GM19395 (cell line): ENCODE measurements at regions not wholly inside any gene's neighbourhood (a gene's known extent, or its start where the extent isn't known, plus 50 kb on each side); places are given as distances from the start of the nearest gene placed in this dataset.
A peak's percentile ranks its signal among the peaks of the same experiment; 100 is the strongest.
"Not testable (repeated sequence)": the region's sequence is repeated elsewhere in the genome, so short reads cannot be mapped to it uniquely, and the experiment has no call there.

Source experiments
- ATAC-seq: cut with Tn5 transposase; IDR thresholded peaks from one replicate; pipeline ENCODE4 v1.9.1; 2021; ENCODE audit warnings: mild to moderate bottlenecking, moderate library complexity; ENCODE audit not compliant: unreplicated experiment

DNA sequence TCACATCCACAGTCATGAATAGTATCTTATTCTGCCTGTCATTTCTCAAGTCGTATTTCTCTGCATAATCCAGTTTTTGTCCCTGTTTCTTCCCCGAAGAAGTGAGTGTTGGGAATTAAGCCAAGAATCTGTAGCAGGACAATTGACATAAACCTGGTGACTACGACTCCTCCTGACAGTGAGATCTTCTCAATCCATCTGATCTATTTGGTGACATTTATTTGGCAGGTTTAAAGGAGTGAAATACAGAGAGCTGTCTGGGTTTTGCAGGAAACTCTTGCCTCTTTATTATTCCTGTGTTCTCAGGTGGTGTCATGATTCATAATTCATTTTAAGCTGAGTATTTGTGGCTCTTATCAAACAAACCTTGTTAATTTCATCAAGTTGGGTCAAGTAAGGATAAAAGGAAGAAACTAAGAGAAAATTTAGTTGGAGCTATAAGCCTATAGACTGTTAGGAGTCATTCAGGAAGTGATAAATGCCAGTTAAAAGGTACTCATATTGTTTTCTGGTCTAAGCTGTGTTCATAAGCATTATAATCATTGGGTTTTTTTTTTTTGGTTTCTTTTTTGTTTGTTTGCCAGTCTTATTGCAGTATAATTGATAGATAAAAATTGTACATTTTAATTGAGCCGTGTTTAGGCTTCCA, 95.9 kb upstream of the PCSK1 start:
- ATAC-seq = no peak

DNA sequence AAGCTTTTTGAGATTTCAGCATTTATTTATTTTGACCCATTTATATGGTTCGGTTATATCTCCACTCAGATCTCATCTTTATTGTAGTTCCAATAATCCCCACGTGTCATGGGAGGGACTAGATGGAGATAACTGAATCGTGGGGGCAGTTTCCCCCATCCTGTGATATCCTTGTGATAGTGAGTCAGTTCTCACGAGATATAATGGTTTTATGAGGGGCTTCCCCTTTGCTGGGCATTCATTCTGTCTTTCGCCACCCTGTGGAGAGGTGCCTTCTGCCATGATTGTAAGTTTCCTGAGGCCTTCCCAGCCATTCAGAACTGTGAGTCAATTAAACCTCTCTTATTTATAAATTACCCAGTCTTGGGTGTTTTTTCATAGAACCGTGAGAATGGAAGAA, 96.5 kb upstream of the PCSK1 start:
- no peak for ATAC-seq

DNA sequence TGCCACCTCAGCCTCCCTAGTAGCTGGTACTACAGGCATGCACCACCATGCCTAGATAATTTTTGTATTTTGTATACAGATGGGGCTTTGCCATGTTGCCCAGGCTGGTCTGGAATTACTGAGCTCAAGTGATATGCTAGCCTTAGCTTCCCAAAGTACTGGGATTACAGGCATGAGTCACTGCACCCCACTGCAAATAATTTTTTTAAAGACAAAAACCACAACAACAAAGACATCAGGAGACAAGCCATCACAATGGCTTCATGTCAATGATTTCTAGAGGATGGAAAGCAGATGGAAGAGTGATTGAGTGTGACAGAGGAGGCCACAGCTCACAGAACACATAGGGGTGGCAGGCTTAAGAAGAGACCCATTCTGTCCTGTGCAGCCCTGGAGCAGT, 97.9 kb upstream of the PCSK1 start:
- no peak for ATAC-seq

DNA sequence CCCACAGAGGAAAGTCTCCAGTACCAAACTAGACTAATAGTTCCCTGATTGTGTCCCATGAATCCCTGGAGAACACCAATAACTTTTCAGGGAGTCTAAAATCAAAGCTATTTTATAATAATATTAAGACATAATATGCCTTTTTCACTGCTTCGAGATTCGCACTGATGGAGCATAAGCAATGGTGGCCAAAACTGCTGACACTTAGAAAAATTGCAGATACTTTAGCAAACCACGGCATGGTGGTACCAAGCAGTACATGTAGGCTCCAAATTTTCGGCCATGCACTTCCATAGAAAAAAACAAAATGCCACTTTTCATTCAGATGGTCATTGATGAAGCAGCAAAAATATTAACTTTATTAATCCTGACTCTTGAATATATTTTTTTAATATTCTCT, 100.3 kb upstream of the PCSK1 start:
- no peak for ATAC-seq

DNA sequence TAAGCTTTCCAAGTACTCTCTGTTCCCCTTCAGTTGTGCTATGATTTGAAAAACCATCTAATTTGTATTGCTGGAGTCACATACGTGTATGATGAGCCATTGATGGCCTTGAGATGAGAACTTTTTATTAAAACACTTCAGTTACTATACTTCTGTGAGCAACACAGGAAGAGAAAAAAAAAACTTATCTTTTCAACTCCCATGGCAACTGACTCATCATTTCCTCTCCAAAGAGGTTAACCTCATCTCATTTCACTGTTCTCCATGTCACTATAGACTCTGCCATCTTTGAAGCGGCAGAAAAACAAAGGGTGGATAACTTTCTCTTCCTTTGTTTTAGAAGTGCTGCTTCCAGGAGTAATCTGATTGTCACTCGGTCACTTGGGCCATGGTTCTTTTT, 104.3 kb upstream of the PCSK1 start:
- ATAC-seq = no peak

DNA sequence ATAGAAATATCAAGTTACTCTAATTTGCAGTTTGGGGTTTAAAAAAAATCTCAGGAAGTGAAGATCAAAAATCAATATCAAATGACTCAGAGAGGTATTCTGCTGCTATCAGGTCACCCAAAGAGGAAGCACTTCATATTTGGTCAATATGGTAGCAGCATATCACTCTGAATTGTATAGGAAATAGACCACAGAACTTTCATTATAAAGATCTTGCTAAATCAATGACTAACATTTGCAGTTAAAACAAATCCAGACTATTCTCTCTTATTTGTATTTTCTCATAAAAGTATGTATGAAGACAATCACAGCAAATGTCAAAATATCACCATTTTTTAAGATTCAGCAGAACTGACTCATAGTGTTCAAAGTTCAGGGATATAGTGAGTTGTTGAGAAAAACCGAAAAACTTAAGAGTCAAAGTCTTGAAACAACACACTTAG, 105.8 kb upstream of the PCSK1 start:
- ATAC-seq = no peak

DNA sequence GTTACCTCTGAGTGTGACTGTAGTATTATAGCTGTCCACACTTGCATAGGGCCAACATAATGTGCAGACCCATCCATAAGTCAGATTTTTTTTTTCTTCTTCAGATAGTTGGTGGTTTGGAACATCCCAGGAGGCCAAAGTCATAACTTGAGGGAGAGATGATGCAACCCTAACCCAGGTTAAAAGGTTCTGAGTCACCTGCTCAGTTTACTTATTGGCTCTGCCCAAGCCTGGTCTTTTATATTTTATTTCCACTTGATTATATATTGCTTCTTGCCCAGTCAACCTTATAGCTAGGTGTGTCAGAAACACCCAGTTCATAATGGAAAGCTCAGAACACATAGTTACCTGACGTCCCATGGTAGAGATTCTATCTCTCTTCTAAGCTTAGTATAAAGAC, 113.1 kb upstream of the PCSK1 start:
- no peak for ATAC-seq

DNA sequence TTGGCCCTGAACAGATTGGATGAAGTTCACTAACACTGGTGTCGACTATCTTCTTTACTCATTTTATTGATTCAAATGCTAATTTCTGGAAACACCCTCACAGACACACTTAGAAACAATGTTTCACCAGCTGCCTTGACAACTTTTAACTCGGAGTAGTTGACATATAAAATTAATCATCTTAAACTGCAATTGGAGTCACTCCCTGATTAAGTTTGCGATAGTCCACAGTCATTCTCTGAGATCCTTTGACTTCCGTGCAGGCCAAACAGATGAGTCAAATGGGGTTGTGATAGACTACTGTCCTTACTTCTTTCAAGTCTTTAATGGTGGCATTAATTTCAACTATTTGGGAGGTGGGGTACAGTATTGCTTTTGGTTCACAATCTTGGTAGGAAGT, 114.4 kb upstream of the PCSK1 start:
- ATAC-seq = no peak

DNA sequence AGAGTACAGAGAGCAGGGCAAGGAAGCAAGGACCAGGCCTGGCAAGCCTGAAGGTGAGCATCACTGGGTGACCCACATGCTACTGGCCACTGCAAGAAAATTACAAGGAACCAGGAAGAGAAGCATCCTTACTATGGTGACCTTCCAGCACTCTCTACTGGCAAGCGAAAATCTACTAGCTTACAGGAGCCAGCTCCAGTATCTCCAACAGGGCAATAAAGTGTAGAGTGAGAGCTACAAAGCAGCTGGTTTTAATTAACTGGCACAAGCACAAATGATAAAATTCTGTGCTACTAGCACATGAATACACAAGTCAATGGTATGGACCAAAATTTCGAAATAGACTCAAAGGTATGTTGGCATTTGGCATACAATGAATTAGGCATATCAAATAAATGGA, 113.3 kb upstream of the CAST start:
- ATAC-seq = no peak

DNA sequence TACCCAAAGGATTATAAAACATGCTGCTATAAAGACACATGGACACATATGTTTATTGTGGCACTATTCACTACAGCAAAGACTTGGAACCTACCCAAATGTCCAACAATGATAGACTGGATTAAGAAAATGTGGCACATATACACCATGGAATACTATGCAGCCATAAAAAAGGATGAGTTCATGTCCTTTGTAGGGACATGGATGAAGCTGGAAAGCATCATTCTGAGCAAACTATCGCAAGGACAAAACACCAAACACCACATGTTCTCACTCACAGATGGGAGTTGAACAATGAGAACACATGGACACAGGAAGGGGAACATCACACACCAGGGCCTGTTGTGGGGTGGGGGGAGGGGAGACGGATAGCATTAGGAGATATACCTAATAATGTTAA, 101.3 kb upstream of the CAST start:
- ATAC-seq = not testable (repeated sequence)

DNA sequence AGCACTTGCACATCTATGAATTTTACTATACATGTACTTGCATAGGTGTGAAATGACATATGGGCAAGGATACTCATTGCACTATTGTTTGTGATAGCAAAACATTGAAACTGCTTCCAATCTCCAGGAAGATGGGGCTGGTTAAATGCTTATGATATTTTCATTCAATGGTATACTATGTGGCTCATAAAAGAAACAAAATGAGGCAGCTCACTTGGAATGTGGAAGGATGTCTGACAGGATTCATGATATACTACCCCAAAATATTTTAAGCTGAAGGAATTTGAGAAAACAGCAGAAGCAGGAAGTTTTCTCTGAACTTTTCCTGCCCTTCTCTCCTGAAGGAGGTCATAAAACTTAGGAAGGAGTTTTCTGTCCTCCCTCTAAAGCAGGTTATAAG, 99.6 kb upstream of the CAST start:
- ATAC-seq = no peak

DNA sequence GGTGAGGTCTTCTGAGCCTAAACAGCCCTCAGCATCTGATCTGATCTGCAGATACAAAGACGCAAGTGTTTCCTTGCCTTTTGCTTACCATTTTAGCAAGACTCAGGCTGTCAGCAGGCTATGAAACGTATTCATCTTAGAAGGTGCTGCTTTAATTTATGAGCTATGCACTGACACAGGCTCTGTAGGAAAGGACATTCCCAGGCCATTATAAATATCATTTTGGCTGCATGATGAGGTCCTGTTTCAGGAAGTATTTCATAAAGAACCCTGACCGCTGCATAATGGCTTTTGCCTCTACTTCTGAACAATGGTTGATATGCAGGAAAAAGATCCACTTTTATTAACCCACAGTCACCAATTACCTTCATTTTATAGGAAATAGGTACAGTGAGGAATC, 98.4 kb upstream of the CAST start:
- no peak for ATAC-seq

DNA sequence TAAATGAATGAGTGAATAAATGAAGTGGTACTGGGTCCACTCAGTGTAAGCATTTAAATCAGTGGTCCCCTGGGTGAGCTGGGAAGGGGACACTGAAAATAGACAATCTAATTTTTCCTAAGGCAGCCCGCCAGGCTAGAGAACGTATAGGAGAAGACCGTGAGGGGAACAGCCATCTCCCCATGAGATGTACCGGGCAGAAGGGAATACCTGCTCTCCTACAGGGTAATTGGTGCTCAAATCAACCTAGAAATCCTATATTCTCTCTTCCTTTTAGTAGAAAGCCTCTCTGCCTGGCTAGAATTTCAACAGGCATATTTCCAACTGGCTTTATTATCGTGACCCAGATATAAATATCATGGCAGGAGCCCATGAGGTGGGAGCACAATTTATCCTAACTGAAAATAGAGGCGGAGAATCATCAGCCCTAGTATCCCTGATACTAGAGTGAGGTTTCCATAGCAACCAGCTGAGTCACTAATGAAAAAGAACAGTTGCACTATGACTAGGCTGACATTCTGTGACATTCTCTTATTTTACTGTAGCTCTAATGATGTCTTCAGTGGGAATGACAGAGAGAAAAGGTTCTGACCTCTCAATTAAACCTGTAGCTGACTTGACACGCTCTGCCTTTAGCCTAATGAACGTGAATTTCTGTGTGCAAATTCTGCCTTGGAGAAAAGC, 96.5 kb upstream of the CAST start:
- peak; percentile 81 for ATAC-seq

DNA sequence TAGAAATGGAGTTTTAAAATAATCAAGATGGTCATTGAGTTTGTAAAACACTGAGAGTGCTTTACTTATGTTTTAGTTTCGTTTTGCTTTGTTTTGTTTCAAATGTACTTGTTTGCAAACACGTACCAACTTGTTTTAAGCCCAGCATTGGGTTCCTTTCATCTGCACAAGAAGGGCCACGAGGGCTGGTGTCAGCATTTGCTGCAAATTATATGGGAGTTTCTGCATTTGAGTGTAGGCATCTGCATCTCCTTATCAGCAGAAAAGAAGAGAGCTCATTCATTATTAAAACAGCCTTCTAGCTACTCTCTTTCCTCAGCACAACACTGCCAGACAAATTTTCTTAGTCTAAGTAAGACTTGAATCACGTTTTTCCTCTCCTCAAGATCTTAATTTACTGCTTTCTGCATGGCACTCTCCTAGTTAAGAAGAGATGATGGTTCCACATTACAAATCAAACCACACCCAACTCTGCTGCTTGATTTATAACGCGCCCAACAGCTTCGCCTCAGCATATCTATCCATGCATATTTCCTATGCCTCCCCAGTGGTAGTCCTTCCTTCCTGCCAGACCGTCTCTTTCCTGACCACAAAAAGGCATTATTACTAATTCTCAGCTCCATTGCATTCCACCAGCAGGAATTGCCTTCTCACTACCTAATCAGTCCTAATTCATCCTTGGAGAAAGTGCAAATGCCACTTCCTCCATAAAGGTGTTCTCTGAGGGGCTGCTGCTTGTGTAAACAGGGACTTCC, 95.2 kb upstream of the CAST start:
- ATAC-seq = peak; percentile 56

DNA sequence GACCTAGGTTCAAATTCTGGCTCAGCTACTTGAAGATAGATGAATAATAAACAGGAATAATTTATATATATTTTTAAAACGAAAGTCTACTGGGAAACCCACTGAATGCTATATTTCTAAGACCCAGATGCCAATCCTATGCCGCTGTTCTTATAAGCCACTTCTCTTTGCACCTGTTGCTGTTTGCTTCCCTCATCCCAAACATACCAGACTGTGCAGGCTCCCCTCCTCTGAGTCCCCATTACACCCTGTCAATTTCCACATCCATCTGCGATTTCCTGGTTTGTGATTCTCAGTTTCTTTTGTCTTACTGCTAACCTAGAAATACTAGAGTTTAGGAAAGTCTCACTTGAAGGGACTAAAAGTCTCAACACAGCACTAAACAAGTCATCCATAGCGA, 92.8 kb upstream of the CAST start:
- no peak for ATAC-seq

DNA sequence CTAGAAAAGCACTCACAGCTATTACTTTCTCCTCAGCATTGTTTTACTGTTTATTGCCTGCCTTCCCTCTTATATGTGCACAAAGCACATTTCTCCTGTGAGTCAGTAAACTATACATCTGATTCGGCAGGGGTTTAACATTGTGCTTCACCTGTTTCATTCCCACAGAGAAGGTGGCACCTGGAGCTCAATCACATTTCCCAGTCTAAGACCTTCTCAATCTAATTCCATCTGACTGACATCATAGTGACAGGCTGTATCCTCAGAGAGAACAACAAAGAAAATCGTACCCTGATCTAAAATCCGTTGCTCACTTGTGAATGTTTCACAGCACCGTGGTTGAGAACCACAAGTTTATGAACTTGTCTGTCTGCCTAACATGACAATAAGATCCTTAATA, 92.4 kb upstream of the CAST start:
- no peak for ATAC-seq

DNA sequence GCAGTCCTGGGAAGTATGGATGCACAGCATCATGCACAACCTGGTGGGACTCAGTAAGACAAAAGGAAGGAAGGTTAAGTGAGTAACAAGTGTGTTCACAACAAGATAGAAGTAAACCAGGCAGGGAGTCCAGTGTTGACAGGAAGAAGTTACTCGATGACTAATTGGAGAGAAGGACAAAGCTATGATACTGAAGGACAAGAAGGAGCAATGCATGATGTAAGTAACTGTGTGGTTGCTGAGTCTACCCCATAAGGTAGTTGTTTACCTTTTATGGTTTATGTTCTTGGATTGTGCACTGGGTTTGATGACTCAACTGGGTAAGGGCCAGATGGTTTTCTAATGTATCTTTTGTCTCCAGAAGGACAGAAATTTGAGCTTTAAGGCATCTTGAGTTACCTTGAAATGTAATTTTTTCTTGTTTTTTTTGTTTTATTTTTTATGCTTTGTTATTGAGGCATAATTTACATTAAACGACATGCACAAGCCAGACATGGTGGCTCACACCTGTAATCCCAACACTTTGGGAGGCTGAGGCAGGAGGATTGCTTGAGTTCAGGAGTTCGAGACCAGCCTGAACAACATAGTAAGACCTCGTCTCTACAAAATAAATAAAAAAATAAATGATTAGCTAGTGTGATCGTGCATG, 89.2 kb upstream of the CAST start:
- ATAC-seq = no peak

DNA sequence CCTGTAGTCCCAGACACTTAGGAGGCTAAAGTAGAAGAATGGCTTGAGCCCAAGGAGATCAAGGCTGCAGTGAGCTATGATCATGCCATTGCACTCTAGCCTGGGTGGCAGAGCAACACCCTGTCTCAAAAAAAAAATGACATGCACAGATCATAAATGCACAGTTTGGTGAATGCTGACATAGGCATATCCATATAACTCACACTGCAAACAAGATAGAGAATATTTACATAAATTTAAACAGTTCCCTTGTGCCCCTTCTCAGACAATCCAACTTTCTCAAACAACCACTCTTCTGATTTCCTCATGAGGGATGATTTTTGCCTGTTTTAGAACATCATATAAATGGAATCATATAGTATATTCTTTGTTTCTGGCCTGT, 88.7 kb upstream of the CAST start:
- no peak for ATAC-seq

DNA sequence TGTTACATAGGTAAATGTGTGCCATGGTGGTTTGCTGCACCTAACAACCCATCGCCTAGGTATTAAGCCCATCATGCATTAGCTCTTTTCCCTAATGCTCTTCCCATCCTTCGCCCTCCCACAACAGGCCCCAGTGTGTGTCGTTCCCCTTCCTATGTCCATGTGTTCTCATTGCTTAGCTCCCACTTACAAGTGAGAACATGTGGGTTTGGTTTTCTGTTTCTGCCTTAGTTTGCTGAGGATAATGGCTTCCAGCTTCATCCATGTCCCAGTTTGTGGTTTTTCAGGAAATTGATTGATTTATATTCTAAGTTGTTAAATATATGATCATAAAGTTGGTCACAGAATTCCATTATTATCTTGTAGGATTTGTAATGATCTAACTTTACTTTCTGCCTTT, 85.3 kb upstream of the CAST start:
- no peak for ATAC-seq

DNA sequence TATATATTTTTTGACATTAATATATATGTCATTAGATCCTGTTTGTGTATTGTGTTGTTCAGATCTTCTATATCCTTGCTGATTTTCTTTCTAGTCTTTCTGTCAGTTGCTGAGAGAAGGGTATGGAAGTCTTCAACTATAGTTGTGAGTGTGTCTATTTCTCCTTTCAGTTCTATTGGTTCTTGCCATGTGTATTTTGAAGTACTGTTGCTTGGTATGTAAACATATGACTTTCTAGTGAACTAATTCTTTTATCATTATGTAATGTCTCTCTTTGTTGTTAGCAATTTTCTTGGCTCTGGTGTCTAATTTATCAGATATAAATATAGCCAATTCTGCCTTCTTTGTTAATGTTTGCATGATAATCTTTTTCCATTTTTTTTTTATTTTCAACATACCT, 84.3 kb upstream of the CAST start:
- no peak for ATAC-seq

DNA sequence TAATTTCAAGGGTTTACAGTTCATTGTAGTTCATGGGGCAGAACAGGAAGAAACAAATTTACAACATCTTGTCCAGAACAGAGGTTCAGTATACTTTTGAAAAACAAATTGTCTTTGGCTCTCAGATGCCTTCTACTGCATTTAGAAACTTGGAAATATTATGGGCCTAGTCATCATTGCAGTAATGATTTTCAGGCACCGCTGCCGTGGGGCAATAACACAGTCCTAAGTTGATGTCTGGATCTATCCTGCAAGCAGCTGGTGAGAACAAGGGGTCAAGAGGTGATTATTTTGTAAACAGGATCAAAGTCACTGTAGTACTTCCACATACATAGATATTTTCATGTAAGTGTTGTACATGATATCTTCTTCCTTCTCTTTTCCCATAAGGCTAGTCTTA, 82.5 kb upstream of the CAST start:
- no peak for ATAC-seq

DNA sequence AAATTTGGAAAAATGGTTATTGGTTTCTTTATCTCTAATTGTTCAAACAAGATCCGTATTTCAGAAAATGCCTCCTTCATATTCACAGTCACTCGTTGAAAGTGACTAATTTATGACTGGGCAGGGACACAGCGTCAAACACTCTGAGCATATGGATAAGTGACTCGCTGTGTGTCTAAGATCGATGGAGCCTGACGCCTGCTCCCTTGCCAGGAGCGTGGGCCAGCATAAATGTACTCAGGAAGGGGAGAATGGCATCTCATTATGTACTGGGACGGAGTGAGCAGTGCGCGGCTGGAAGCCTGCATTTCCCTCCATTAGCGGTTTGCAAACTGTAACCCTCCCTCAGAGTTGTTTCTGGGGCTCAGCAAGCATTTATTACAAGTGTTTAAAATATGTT, 79.8 kb upstream of the CAST start:
- no peak for ATAC-seq
